ENCODE measurements at regions not wholly inside any gene's neighbourhood (a gene's known extent, or its start where the extent isn't known, plus 50 kb on each side); places are given as distances from the start of the nearest gene placed in this dataset.

DNA sequence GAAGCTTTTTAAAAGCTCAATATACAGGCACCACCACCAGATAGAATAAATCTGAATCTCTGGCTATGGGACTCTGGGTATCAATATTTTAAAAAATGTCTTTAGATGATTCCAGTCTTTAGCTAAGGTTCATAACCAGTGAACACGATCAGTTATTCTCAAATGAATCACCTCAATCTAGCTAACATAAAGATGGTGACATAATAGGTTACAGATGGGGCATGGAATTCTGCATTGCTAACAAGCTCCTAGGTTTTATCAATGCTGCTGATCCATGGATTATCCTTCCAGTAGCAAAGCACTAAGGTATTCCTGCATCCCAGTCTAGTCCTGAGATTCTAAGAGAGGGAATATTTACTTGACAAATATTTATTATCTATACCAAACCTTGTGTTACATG, 415.5 kb upstream of the CDH11 start:
- no peaks in the 10 kb centered on the region for H3K36me3 ChIP-seq (ENCODE audit: low read depth)
- no peaks in the 10 kb centered on the region for H3K9me3 ChIP-seq
- ATAC-seq (no peak), DNase-seq (no peak)
- H3K4me1 ChIP-seq (ENCODE audit: low read depth), result no peaks in the 10 kb centered on the region
- H3K4me3 ChIP-seq, result no peak overlapping the region
- TF ChIP-seq, protein P1, sequence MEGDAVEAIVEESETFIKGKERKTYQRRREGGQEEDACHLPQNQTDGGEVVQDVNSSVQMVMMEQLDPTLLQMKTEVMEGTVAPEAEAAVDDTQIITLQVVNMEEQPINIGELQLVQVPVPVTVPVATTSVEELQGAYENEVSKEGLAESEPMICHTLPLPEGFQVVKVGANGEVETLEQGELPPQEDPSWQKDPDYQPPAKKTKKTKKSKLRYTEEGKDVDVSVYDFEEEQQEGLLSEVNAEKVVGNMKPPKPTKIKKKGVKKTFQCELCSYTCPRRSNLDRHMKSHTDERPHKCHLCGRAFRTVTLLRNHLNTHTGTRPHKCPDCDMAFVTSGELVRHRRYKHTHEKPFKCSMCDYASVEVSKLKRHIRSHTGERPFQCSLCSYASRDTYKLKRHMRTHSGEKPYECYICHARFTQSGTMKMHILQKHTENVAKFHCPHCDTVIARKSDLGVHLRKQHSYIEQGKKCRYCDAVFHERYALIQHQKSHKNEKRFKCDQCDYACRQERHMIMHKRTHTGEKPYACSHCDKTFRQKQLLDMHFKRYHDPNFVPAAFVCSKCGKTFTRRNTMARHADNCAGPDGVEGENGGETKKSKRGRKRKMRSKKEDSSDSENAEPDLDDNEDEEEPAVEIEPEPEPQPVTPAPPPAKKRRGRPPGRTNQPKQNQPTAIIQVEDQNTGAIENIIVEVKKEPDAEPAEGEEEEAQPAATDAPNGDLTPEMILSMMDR (IDR thresholded peaks at IDR 0.05), result no peak
- intact Hi-C loops (cut with DNase I, micrococcal nuclease), result no loop called here

GRCh38 chr16:65534121-65534528, 412.3 kb upstream of the CDH11 start:
- DNase-seq (no peak), ATAC-seq (no peak)
- Histone ChIP-seq H3K36me3 (ENCODE audit: low read depth) (no peaks in the 10 kb centered on the region), H3K4me1 (ENCODE audit: low read depth) (no peaks in the 10 kb centered on the region), H3K9me3 (no peaks in the 10 kb centered on the region), H3K4me3 (no peak overlapping the region)
- TF ChIP-seq, protein P1 (IDR thresholded peaks at IDR 0.05), result no peak
- intact Hi-C loops (cut with DNase I, micrococcal nuclease), result no loop called here

GRCh38 chr16:65532846-65533245, 411.0 kb upstream of the CDH11 start:
- Histone ChIP-seq H3K4me3 (no peak overlapping the region), H3K4me1 (ENCODE audit: low read depth) (no peaks in the 10 kb centered on the region), H3K36me3 (ENCODE audit: low read depth) (no peaks in the 10 kb centered on the region), H3K9me3 (peaks cover 8% of the 10 kb centered on the region)
- intact Hi-C loops (cut with DNase I, micrococcal nuclease), result no loop called here
- TF ChIP-seq, protein P1 (IDR thresholded peaks at IDR 0.05), result no peak
- no peak for ATAC-seq
- DNase-seq, result no peak

- Histone ChIP-seq H3K4me3 (no peak overlapping the region), H3K9me3 (peaks cover 9% of the 10 kb centered on the region), H3K4me1 (ENCODE audit: low read depth) (no peaks in the 10 kb centered on the region), H3K36me3 (ENCODE audit: low read depth) (no peaks in the 10 kb centered on the region)
- TF ChIP-seq, protein P1 (IDR thresholded peaks at IDR 0.05), result no peak
- intact Hi-C loops (cut with DNase I, micrococcal nuclease), result no loop called here
- no peak for ATAC-seq
- no peak for DNase-seq
Measured at GRCh38 chr16:65532258-65532657, 410.4 kb upstream of the CDH11 start.

GRCh38 chr16:65531475-65531874, 409.6 kb upstream of the CDH11 start:
- Histone ChIP-seq H3K36me3 (ENCODE audit: low read depth) (no peaks in the 10 kb centered on the region), H3K9me3 (peaks cover 9% of the 10 kb centered on the region), H3K4me3 (no peak overlapping the region), H3K4me1 (ENCODE audit: low read depth) (no peaks in the 10 kb centered on the region)
- DNase-seq (no peak), ATAC-seq (no peak)
- TF ChIP-seq, protein P1 (IDR thresholded peaks at IDR 0.05), result no peak
- intact Hi-C loops (cut with DNase I, micrococcal nuclease), result no loop called here

GRCh38 chr16:65525707-65526106, 403.8 kb upstream of the CDH11 start:
- DNase-seq, result no peak
- Histone ChIP-seq H3K4me1 (ENCODE audit: low read depth) (no peaks in the 10 kb centered on the region), H3K4me3 (no peak overlapping the region), H3K36me3 (ENCODE audit: low read depth) (no peaks in the 10 kb centered on the region), H3K9me3 (peaks cover 9% of the 10 kb centered on the region)
- intact Hi-C loops (cut with DNase I, micrococcal nuclease), result no loop called here
- TF ChIP-seq, protein P1 (IDR thresholded peaks at IDR 0.05), result no peak
- ATAC-seq, result no peak
